SK-N-SH (cell line): ENCODE measurements at regions not wholly inside any gene's neighbourhood (a gene's known extent, or its start where the extent isn't known, plus 50 kb on each side); places are given as distances from the start of the nearest gene placed in this dataset.

Experiments
- CTCF ChIA-PET: fragments of 300-600, 350-600 bp; formaldehyde crosslinking; extraction: SDS; loops from one replicate; lab custom pipeline; 2021; lab: Yijun Ruan, JAX
- POLR2A ChIA-PET: fragments of 350-600 bp; sonication (Branson Sonifier 250); formaldehyde crosslinking; extraction: SDS; loops from one replicate; lab custom pipeline; 2020; ENCODE audit warnings: antibody characterized with exemption, inconsistent platforms; lab: Yijun Ruan, JAX
- DNase-seq: peaks from one replicate; pipeline ENCODE4 v3.0.0; 2012
- H2AFZ ChIP-seq: fragments of 200-600 bp; sonication (generic); 2 replicates; pipeline ENCODE4 v1.8.1; 2016; ENCODE audit warnings: antibody characterized with exemption, mild to moderate bottlenecking, low read depth
- H3F3A ChIP-seq: fragments of 200-600 bp; sonication (generic); replicated peaks from 2 replicates; pipeline ENCODE3; 2016; ENCODE audit warnings: antibody characterized with exemption, mild to moderate bottlenecking; ENCODE audit not compliant: insufficient read depth
- H3K27ac ChIP-seq, 2 experiments: fragments of 200-500 bp in 1 of 2; fragments of 200-600 bp in 1 of 2; sonication (Bioruptor generic) in 1 of 2; sonication (generic), shearing (Covaris generic) in 1 of 2; 2 replicates each; pipeline versions ENCODE4 v1.5.1 to v1.6.1; 2014 to 2016; ENCODE audit warnings: low read depth in 2 of 2, inconsistent platforms in 1 of 2, low read length in 1 of 2, mild to moderate bottlenecking in 1 of 2, mixed read lengths in 1 of 2
- H3K27me3 ChIP-seq: fragments of 200-600 bp; sonication (generic), shearing (Covaris generic); 2 replicates; pipeline ENCODE4 v1.6.1; 2016; ENCODE audit warnings: mixed run types; ENCODE audit not compliant: insufficient read depth
- H3K36me3 ChIP-seq, 2 experiments: fragments of 200-500 bp in 1 of 2; fragments of 200-600 bp in 1 of 2; sonication (Bioruptor generic) in 1 of 2; sonication (generic) in 1 of 2; replicated peaks in 1 of 2; 2 replicates each; pipeline versions ENCODE3 to v1.5.1; 2014 to 2016; ENCODE audit warnings: low read length in 1 of 2, mild to moderate bottlenecking in 1 of 2; ENCODE audit not compliant: insufficient read depth in 2 of 2, control insufficient read depth in 1 of 2
- H3K4me1 ChIP-seq, 2 experiments: fragments of 200-500 bp in 1 of 2; fragments of 200-600 bp in 1 of 2; sonication (Bioruptor generic) in 1 of 2; sonication (generic), shearing (Covaris generic) in 1 of 2; 2 replicates each; pipeline versions ENCODE4 v1.5.1 to v1.6.1; 2014 to 2016; ENCODE audit warnings: low read depth in 1 of 2, low read length in 1 of 2, mixed run types in 1 of 2; ENCODE audit not compliant: insufficient read depth in 2 of 2, control insufficient read depth in 1 of 2
- H3K4me2 ChIP-seq: fragments of 200-600 bp; sonication (generic), shearing (Covaris generic); 2 replicates; pipeline ENCODE4 v1.6.1; 2017; ENCODE audit warnings: mixed run types
- H3K4me3 ChIP-seq, 2 experiments: fragments of 200-500 bp in 1 of 2; fragments of 200-600 bp in 1 of 2; sonication (Bioruptor generic) in 1 of 2; sonication (generic), shearing (Covaris generic) in 1 of 2; 2 replicates each; pipeline versions ENCODE4 v1.5.1 to v1.8.1; 2014 to 2016; ENCODE audit warnings: low read depth in 2 of 2, inconsistent platforms in 1 of 2, low read length in 1 of 2, mild to moderate bottlenecking in 1 of 2, mixed read lengths in 1 of 2, moderate library complexity in 1 of 2
- H3K79me2 ChIP-seq: fragments of 200-600 bp; sonication (generic); 2 replicates; pipeline ENCODE4 v1.8.1; 2017; ENCODE audit warnings: mild to moderate bottlenecking; ENCODE audit not compliant: insufficient read depth
- H3K9ac ChIP-seq: fragments of 200-600 bp; sonication (generic); 2 replicates; pipeline ENCODE4 v1.6.1; 2017; ENCODE audit warnings: mixed run types
- H3K9me2 ChIP-seq: fragments of 200-600 bp; sonication (generic); 2 replicates; pipeline ENCODE4 v1.6.1; 2017; ENCODE audit warnings: mixed run types
- H3K9me3 ChIP-seq: fragments of 200-600 bp; sonication (generic); 2 replicates; pipeline ENCODE4 v1.6.1; 2017; ENCODE audit warnings: mixed run types, mild to moderate bottlenecking, moderate library complexity
- H4K20me1 ChIP-seq: fragments of 200-600 bp; sonication (generic); 2 replicates; pipeline ENCODE4 v1.6.1; 2017; ENCODE audit warnings: mild to moderate bottlenecking, mixed run types; ENCODE audit not compliant: insufficient read depth
- EP300 ChIP-seq, 2 experiments: IDR thresholded peaks; 2 replicates each; pipeline versions ENCODE4 v1.4.0 to v1.6.1; 2012; ENCODE audit warnings: borderline replicate concordance in 1 of 2, low read depth in 1 of 2, low read length in 1 of 2
- EZH2phosphoT487 ChIP-seq: fragments of 200-600 bp; sonication (generic); IDR thresholded peaks from 2 replicates; pipeline ENCODE4 v1.6.1; 2017; ENCODE audit warnings: low read depth, mixed run types, mild to moderate bottlenecking, antibody characterized with exemption, moderate library complexity, borderline replicate concordance
- FOXJ3 ChIP-seq: sonication (generic); formaldehyde crosslinking; IDR thresholded peaks from 2 replicates; pipeline ENCODE4 v1.5.1; 2020; ENCODE audit warnings: mild to moderate bottlenecking, missing genetic modification reagents
- IRF3 ChIP-seq: fragments of 150-350 bp; IDR thresholded peaks from 2 replicates; pipeline ENCODE4 v1.6.1; 2016; ENCODE audit warnings: mild to moderate bottlenecking, low read depth, low read length
- JUND ChIP-seq: IDR thresholded peaks from 2 replicates; pipeline ENCODE4 v1.4.0; 2012
- MXI1 ChIP-seq: IDR thresholded peaks from 2 replicates; pipeline ENCODE4 v1.6.1; 2012; ENCODE audit warnings: mild to moderate bottlenecking, low read depth, low read length, improper control_type of control experiment
- NRF1 ChIP-seq: IDR thresholded peaks from 2 replicates; pipeline ENCODE4 v1.6.1; 2012; ENCODE audit warnings: low read depth, mild to moderate bottlenecking, low read length
- PBX3 ChIP-seq: IDR thresholded peaks from 2 replicates; pipeline ENCODE4; 2012
- RCOR1 ChIP-seq: fragments of 150-350 bp; IDR thresholded peaks from 2 replicates; pipeline ENCODE4 v1.6.1; 2017; ENCODE audit warnings: antibody characterized with exemption, low read length
- REST ChIP-seq: IDR thresholded peaks from 2 replicates; pipeline ENCODE4 v1.6.1; 2012; ENCODE audit warnings: mild to moderate bottlenecking, low read depth, low read length, moderate library complexity
- RFX5 ChIP-seq: IDR thresholded peaks from 2 replicates; pipeline ENCODE4 v1.6.1; 2012; ENCODE audit warnings: mild to moderate bottlenecking, improper control_type of control experiment, low read length
- TAF1 ChIP-seq: IDR thresholded peaks from 2 replicates; pipeline ENCODE4 v1.6.1; 2012; ENCODE audit warnings: low read depth, mild to moderate bottlenecking, low read length, moderate library complexity, borderline replicate concordance
- TCF12 ChIP-seq: IDR thresholded peaks from 2 replicates; pipeline ENCODE4 v1.4.0; 2012
- TEAD4 ChIP-seq: IDR thresholded peaks from 2 replicates; pipeline ENCODE4 v1.4.0; 2012; ENCODE audit warnings: mild to moderate bottlenecking, borderline replicate concordance; ENCODE audit not compliant: insufficient read depth
- YY1 ChIP-seq: IDR thresholded peaks from 2 replicates; pipeline ENCODE4 v1.4.0; 2012; ENCODE audit warnings: low read depth, mild to moderate bottlenecking
- WGBS: methylation state at CpG from one replicate; pipeline ENCODE4 v1.1.6; 2017; ENCODE audit warnings: low lambda C conversion rate; 5-methylcytosine and 5-hydroxymethylcytosine counted together
- TF ChIP-seq, protein P1 (sequence below): IDR thresholded peaks from 2 replicates; pipeline ENCODE4 v1.4.0; 2012; ENCODE audit warnings: low read depth
- TF ChIP-seq, protein P2 (sequence below): fragments of 200-600 bp; sonication (generic); IDR thresholded peaks from 2 replicates; pipeline ENCODE4 v1.6.1; 2017; ENCODE audit warnings: antibody characterized with exemption, mild to moderate bottlenecking, moderate library complexity

- no peak for TF ChIP-seq MXI1
- TF ChIP-seq, all 33 proteins: peak for 0
These were observed 78.0 kb upstream of the C1GALT1 start (continued) for GRCh38 chr7:7104314-7104698.

DNA sequence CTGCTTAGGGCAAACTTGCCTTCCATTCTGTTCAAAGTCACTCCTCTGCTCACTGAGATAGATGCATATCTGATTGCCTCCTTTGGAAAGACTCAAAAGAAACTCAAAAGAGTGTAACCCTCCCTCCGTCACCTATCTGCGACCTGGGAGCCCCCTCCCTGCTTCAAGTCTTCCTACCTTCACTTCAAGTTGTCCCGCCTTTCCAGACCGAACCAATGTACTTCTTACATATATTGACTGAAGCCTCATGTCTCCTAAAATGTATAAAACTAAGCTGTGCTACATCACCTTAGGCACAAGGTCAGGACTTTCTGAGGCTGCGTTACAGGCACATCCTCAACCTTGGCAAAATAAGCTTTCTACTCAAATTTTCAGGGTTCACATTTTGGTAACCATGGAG, 77.4 kb upstream of the C1GALT1 start:
- WGBS, result 82% methylated on average over 5 of the region's 5 CpGs
- peaks cover 5 to 6% of the 10 kb centered on the region in 2 experiments; a peak in 2 of 4 replicates for H3K4me1 ChIP-seq
- no peaks in the 10 kb centered on the region for H3K27me3 ChIP-seq
- POLR2A ChIA-PET, result no interaction called here
- no peaks in the 10 kb centered on the region for H3K79me2 ChIP-seq
- no peaks in the 10 kb centered on the region for H4K20me1 ChIP-seq
- no peak overlapping the region for H2AFZ ChIP-seq
- no peaks in the 10 kb centered on the region; the same call in 1 of the 2 replicates for H3K9me3 ChIP-seq
- no peak for TF ChIP-seq RFX5
- DNase-seq, result no peak
- H3K27ac ChIP-seq, result no peak overlapping the region
- no peak overlapping the region for H3K9ac ChIP-seq
- CTCF ChIA-PET, result interaction anchor here (1.0 to 4.5 kb wide), 11 partner anchors 8 to 437 kb away, joined by 3 to 24 read pairs (median 4); partner anchors contain the start of gene C1GALT1
- H3K4me2 ChIP-seq, result no peak overlapping the region
- H3K9me2 ChIP-seq, result no peaks in the 10 kb centered on the region
- no peaks in the 10 kb centered on the region for H3F3A ChIP-seq
- no peak overlapping the region for H3K4me3 ChIP-seq
- no peaks in the 10 kb centered on the region for H3K36me3 ChIP-seq

GRCh38 chr7:7105800-7106582, 76.4 kb upstream of the C1GALT1 start:
- CTCF ChIA-PET, result interaction anchor here (0.7 to 4.5 kb wide), 16 partner anchors 9 to 436 kb away, joined by 3 to 24 read pairs (median 4); partner anchors contain the start of gene C1GALT1
- H3K27me3 ChIP-seq, result no peaks in the 10 kb centered on the region
- DNase-seq, result no peak
- H2AFZ ChIP-seq, result no peak overlapping the region
- no peaks in the 10 kb centered on the region for H3K4me1 ChIP-seq
- no peaks in the 10 kb centered on the region for H3F3A ChIP-seq
- 85% methylated on average over 4 of the region's 4 CpGs for WGBS
- no peaks in the 10 kb centered on the region; the same call in 1 of the 2 replicates for H3K9me3 ChIP-seq
- H3K4me3 ChIP-seq, result no peak overlapping the region
- H3K27ac ChIP-seq, result no peak overlapping the region
- H3K9ac ChIP-seq, result no peak overlapping the region
- H3K9me2 ChIP-seq, result no peaks in the 10 kb centered on the region
- no peak overlapping the region for H3K4me2 ChIP-seq
- POLR2A ChIA-PET, result no interaction called here
- H3K36me3 ChIP-seq, result no peaks in the 10 kb centered on the region
- H4K20me1 ChIP-seq, result no peaks in the 10 kb centered on the region
- H3K79me2 ChIP-seq, result no peaks in the 10 kb centered on the region
- TF ChIP-seq PBX3, result no peak
- TF ChIP-seq RCOR1, result no peak
- no peak for TF ChIP-seq NRF1
- no peak for TF ChIP-seq FOXJ3
- TF ChIP-seq EP300 (IDR thresholded peaks at IDR 0.05; ENCODE audit: borderline replicate concordance in 1 of 2, low read depth in 1 of 2, low read length in 1 of 2), result no peak
- no peak for TF ChIP-seq TEAD4
- TF ChIP-seq, protein P1, sequence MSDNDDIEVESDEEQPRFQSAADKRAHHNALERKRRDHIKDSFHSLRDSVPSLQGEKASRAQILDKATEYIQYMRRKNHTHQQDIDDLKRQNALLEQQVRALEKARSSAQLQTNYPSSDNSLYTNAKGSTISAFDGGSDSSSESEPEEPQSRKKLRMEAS, result no peak
- no peak for TF ChIP-seq EZH2phosphoT487
- TF ChIP-seq IRF3, result no peak
- no peak for TF ChIP-seq TAF1
- no peak for TF ChIP-seq YY1
- TF ChIP-seq TCF12, result no peak
- no peak for TF ChIP-seq JUND
- TF ChIP-seq, protein P2, sequence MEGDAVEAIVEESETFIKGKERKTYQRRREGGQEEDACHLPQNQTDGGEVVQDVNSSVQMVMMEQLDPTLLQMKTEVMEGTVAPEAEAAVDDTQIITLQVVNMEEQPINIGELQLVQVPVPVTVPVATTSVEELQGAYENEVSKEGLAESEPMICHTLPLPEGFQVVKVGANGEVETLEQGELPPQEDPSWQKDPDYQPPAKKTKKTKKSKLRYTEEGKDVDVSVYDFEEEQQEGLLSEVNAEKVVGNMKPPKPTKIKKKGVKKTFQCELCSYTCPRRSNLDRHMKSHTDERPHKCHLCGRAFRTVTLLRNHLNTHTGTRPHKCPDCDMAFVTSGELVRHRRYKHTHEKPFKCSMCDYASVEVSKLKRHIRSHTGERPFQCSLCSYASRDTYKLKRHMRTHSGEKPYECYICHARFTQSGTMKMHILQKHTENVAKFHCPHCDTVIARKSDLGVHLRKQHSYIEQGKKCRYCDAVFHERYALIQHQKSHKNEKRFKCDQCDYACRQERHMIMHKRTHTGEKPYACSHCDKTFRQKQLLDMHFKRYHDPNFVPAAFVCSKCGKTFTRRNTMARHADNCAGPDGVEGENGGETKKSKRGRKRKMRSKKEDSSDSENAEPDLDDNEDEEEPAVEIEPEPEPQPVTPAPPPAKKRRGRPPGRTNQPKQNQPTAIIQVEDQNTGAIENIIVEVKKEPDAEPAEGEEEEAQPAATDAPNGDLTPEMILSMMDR, result no peak
- no peak for TF ChIP-seq REST
